Stomach (tissue), 8 donors: ENCODE measurements at regions not wholly inside any gene's neighbourhood (a gene's known extent, or its start where the extent isn't known, plus 50 kb on each side); places are given as distances from the start of the nearest gene placed in this dataset.
"Not testable (repeated sequence)": the region's sequence is repeated elsewhere in the genome, so short reads cannot be mapped to it uniquely, and the experiment has no call there.

Experiments
- DNase-seq, 2 donors: peaks; one replicate each; pipeline versions ENCODE4 v3.0.0 to v3.0.0-alpha.2; 2013 to 2019
- H3K27ac ChIP-seq, 5 donors: fragments of 200-600 bp in 4 of 5; sonication (generic) in 4 of 5; one replicate each; pipeline ENCODE4 v1.5.1; 2013 to 2019; ENCODE audit warnings: mild to moderate bottlenecking in 1 of 5, moderate library complexity in 1 of 5
- H3K27me3 ChIP-seq, 3 donors: fragments of 200-600 bp; sonication (generic); one replicate each; pipeline ENCODE4 v1.5.1; 2017 to 2019; ENCODE audit warnings: mixed run types in 1 of 3
- H3K36me3 ChIP-seq, 4 donors: fragments of 200-600 bp; sonication (generic); 1 replicate in 3 of 4; 2 replicates in 1 of 4; pipeline ENCODE4 v1.5.1; 2016 to 2019
- H3K4me1 ChIP-seq, 4 donors: fragments of 200-600 bp; sonication (generic); one replicate each; pipeline ENCODE4 v1.5.1; 2016 to 2019
- H3K4me3 ChIP-seq, 4 donors: fragments of 200-600 bp; sonication (generic) in 3 of 4; one replicate each; pipeline ENCODE4 v1.5.1; 2016 to 2019; ENCODE audit warnings: mild to moderate bottlenecking in 1 of 4
- H3K9me3 ChIP-seq, 4 donors: fragments of 200-600 bp; sonication (generic); one replicate each; pipeline ENCODE4 v1.5.1; 2016 to 2019
- CTCF ChIP-seq, 7 experiments: fragments of 450-650 bp in 4 of 7; fragments of 200-600 bp in 3 of 7; sonication (generic) in 3 of 7; IDR thresholded peaks; one replicate each; pipeline ENCODE4 v1.5.1; 2016 to 2019; ENCODE audit warnings: antibody characterized with exemption in 7 of 7, control low read depth in 2 of 7, mild to moderate bottlenecking in 1 of 7
- EP300 ChIP-seq: sonication (generic); formaldehyde crosslinking; IDR thresholded peaks from one replicate; pipeline ENCODE4 v1.6.1; 2017; ENCODE audit warnings: antibody characterized with exemption
- POLR2A ChIP-seq, 4 donors: fragments of 450-650 bp; IDR thresholded peaks; one replicate each; pipeline ENCODE4 v1.6.1; 2016; ENCODE audit warnings: antibody characterized with exemption in 4 of 4, control low read depth in 2 of 4, mild to moderate bottlenecking in 1 of 4, moderate library complexity in 1 of 4
- POLR2AphosphoS5 ChIP-seq, 3 donors: sonication (generic); formaldehyde crosslinking; IDR thresholded peaks; one replicate each; pipeline ENCODE4 v1.6.1; 2016; ENCODE audit warnings: antibody characterized with exemption in 3 of 3
- WGBS, 5 donors: extraction: QIAGEN DNeasy Blood & Tissue Kit in 3 of 5; methylation state at CpG; one replicate each; pipeline versions ENCODE4 v1.1.5 to v1.1.7; 2013 to 2018; 5-methylcytosine and 5-hydroxymethylcytosine counted together
- intact Hi-C: fragments of 100-400 bp; cut with DNase I; formaldehyde crosslinking; loops from one replicate; pipeline ENCODE4 v1.15.1; 2023; ENCODE audit warnings: low total_unique reads
- donor health status: healthy with polysubstance abuse.
- donor health status: Bipolar disorder and iron deficiency.
- donor health status: healthy.

- Histone ChIP-seq H3K9me3 (peaks cover 0 to 8% (median 2%) of the 10 kb centered on the region in 4 donors), H3K36me3 (no peaks in the 10 kb centered on the region), H3K27me3 (no peaks in the 10 kb centered on the region), H3K4me3 (no peak overlapping the region), H3K27ac (no peak overlapping the region), H3K4me1 (no peaks in the 10 kb centered on the region)
- intact Hi-C loops = no loop called here
- TF ChIP-seq POLR2AphosphoS5 (IDR thresholded peaks at IDR 0.05) (no peak), CTCF (IDR thresholded peaks at IDR 0.05) (no peak), POLR2A (IDR thresholded peaks at IDR 0.05) (no peak), EP300 (no peak)
- WGBS, 5 donors = 57 to 76% (median 65%) methylated on average over 3 of the region's 3 CpGs
- DNase-seq = no peak
Observed at GRCh38 chr12:41992692-41993215, 151.9 kb downstream of the GXYLT1 start.

GRCh38 chr12:41992022-41992421, 152.7 kb downstream of the GXYLT1 start:
- Histone ChIP-seq H3K9me3 (peaks cover 0 to 8% (median 2%) of the 10 kb centered on the region in 4 donors), H3K36me3 (no peaks in the 10 kb centered on the region), H3K27ac (no peak overlapping the region), H3K4me3 (no peak overlapping the region), H3K27me3 (no peaks in the 10 kb centered on the region), H3K4me1 (no peaks in the 10 kb centered on the region)
- TF ChIP-seq POLR2AphosphoS5 (IDR thresholded peaks at IDR 0.05) (no peak), EP300 (no peak), POLR2A (IDR thresholded peaks at IDR 0.05) (no peak)
- 11 to 33% (median 26%) methylated on average over 1 of the region's 1 CpG for WGBS, 5 donors
- intact Hi-C loops = no loop called here
- peak in 1 of 2 donors; percentile 15 for DNase-seq

- Histone ChIP-seq H3K36me3 (no peaks in the 10 kb centered on the region), H3K27me3 (no peaks in the 10 kb centered on the region), H3K4me3 (no peak overlapping the region), H3K4me1 (no peaks in the 10 kb centered on the region), H3K9me3 (peaks cover 0 to 8% (median 2%) of the 10 kb centered on the region in 4 donors), H3K27ac (no peak overlapping the region)
- intact Hi-C loops = no loop called here
- DNase-seq = no peak
- TF ChIP-seq POLR2A (IDR thresholded peaks at IDR 0.05) (no peak), POLR2AphosphoS5 (IDR thresholded peaks at IDR 0.05) (no peak), EP300 (no peak), CTCF (IDR thresholded peaks at IDR 0.05) (no peak)
- WGBS, 5 donors = 90 to 97% (median 95%) methylated on average over 2 of the region's 2 CpGs
Observed at GRCh38 chr12:41988715-41989114, 156.0 kb downstream of the GXYLT1 start.

- intact Hi-C loops, H3K4me3 ChIP-seq, H3K27ac ChIP-seq, H3K4me1 ChIP-seq, H3K36me3 ChIP-seq, H3K9me3 ChIP-seq, DNase-seq, H3K27me3 ChIP-seq: not testable (repeated sequence)
- 88 to 95% (median 93%) methylated on average over 2 of the region's 2 CpGs for WGBS, 5 donors
Observed at GRCh38 chr12:41986513-41986912, 158.2 kb downstream of the GXYLT1 start.

- Histone ChIP-seq H3K9me3 (peaks cover 0 to 2% (median under 1%) of the 10 kb centered on the region in 4 donors), H3K27ac (no peak overlapping the region), H3K27me3 (peaks cover 0 to 2% (median 0%) of the 10 kb centered on the region in 3 donors), H3K4me1 (no peaks in the 10 kb centered on the region), H3K4me3 (no peak overlapping the region), H3K36me3 (no peaks in the 10 kb centered on the region)
- intact Hi-C loops = no loop called here
- no peak for DNase-seq
- TF ChIP-seq EP300 = no peak
- no peak for TF ChIP-seq POLR2A (IDR thresholded peaks at IDR 0.05)
- TF ChIP-seq POLR2AphosphoS5 (IDR thresholded peaks at IDR 0.05) = no peak
- no peak for TF ChIP-seq CTCF (IDR thresholded peaks at IDR 0.05)
Observed at GRCh38 chr12:41983856-41984255, 160.8 kb downstream of the GXYLT1 start.
